SK-N-SH (cell line): ENCODE measurements at regions not wholly inside any gene's neighbourhood (a gene's known extent, or its start where the extent isn't known, plus 50 kb on each side); places are given as distances from the start of the nearest gene placed in this dataset.

ENCODE experiments used
- EZH2phosphoT487 ChIP-seq: fragments of 200-600 bp; sonication (generic); IDR thresholded peaks from 2 replicates; pipeline ENCODE4 v1.6.1; 2017; ENCODE audit warnings: low read depth, mixed run types, mild to moderate bottlenecking, antibody characterized with exemption, moderate library complexity, borderline replicate concordance
- FOSL2 ChIP-seq: IDR thresholded peaks from 2 replicates; pipeline ENCODE4 v1.4.0; 2012; ENCODE audit warnings: low read depth, mild to moderate bottlenecking, moderate library complexity, borderline replicate concordance
- MAX ChIP-seq: IDR thresholded peaks from 2 replicates; pipeline ENCODE4 v1.4.0; 2012; ENCODE audit warnings: low read depth
- POLR2AphosphoS5 ChIP-seq: IDR thresholded peaks from 2 replicates; pipeline ENCODE4 v1.6.1; 2012; ENCODE audit warnings: low read depth, low read length
- RAD21 ChIP-seq: IDR thresholded peaks from 2 replicates; pipeline ENCODE4 v1.6.1; 2012; ENCODE audit warnings: mild to moderate bottlenecking, low read length
- RFX5 ChIP-seq: IDR thresholded peaks from 2 replicates; pipeline ENCODE4 v1.6.1; 2012; ENCODE audit warnings: mild to moderate bottlenecking, improper control_type of control experiment, low read length
- RXRA ChIP-seq: IDR thresholded peaks from 2 replicates; pipeline ENCODE4 v1.4.0; 2012; ENCODE audit warnings: low read depth, mild to moderate bottlenecking, borderline replicate concordance
- TAF1 ChIP-seq: IDR thresholded peaks from 2 replicates; pipeline ENCODE4 v1.6.1; 2012; ENCODE audit warnings: low read depth, mild to moderate bottlenecking, low read length, moderate library complexity, borderline replicate concordance
- YY1 ChIP-seq: IDR thresholded peaks from 2 replicates; pipeline ENCODE4 v1.4.0; 2012; ENCODE audit warnings: low read depth, mild to moderate bottlenecking
- TF ChIP-seq, protein P1 (sequence below): fragments of 200-600 bp; sonication (generic); IDR thresholded peaks from 2 replicates; pipeline ENCODE4 v1.6.1; 2017; ENCODE audit warnings: antibody characterized with exemption, mild to moderate bottlenecking, moderate library complexity
- TF ChIP-seq, protein P2 (sequence below): IDR thresholded peaks from 2 replicates; pipeline ENCODE4 v1.4.0; 2012; ENCODE audit warnings: low read depth, borderline replicate concordance

DNA sequence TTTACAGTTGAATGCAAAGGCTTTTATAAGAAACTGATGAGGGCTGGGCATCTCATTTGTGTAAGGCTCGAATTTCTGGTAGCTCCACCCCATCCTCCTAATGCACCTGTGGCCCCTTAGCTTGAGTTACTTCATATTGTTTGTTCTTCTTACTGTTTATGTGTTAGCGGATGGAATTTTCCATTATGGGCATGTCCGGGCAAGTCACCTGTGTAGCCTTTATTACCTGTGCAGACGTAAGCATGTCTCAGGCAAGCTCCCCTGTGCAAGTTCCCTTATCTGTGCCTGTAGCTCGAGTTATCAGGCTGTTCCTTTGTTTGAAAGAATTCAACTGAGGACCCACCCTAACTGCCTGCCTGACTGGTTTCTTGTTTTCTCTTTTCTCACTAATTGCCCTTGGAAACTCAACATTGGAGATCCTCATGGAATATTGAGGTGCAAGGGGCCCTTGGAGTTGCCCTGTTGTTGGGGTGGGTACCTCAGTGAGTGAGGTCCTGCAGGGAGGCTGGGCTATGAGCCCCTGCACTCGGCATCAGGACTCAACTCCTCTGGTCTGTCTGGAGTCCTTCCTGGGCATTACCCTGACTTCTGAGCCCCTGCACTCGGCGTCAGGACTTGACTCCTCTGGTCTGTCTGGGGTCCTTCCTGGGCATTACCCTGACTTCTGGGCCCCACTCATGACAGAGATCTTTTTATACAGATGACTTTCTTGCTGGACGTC is 207.9 kb upstream of the SULF2 start:
- TF ChIP-seq MAX (no peak), POLR2AphosphoS5 (no peak), YY1 (no peak), RAD21 (no peak), RXRA (no peak), TAF1 (no peak), EZH2phosphoT487 (no peak), RFX5 (no peak), FOSL2 (no peak)
- TF ChIP-seq, protein P1, sequence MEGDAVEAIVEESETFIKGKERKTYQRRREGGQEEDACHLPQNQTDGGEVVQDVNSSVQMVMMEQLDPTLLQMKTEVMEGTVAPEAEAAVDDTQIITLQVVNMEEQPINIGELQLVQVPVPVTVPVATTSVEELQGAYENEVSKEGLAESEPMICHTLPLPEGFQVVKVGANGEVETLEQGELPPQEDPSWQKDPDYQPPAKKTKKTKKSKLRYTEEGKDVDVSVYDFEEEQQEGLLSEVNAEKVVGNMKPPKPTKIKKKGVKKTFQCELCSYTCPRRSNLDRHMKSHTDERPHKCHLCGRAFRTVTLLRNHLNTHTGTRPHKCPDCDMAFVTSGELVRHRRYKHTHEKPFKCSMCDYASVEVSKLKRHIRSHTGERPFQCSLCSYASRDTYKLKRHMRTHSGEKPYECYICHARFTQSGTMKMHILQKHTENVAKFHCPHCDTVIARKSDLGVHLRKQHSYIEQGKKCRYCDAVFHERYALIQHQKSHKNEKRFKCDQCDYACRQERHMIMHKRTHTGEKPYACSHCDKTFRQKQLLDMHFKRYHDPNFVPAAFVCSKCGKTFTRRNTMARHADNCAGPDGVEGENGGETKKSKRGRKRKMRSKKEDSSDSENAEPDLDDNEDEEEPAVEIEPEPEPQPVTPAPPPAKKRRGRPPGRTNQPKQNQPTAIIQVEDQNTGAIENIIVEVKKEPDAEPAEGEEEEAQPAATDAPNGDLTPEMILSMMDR: no peak
- TF ChIP-seq, protein P2, sequence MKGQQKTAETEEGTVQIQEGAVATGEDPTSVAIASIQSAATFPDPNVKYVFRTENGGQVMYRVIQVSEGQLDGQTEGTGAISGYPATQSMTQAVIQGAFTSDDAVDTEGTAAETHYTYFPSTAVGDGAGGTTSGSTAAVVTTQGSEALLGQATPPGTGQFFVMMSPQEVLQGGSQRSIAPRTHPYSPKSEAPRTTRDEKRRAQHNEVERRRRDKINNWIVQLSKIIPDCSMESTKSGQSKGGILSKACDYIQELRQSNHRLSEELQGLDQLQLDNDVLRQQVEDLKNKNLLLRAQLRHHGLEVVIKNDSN: no peak
